ENCODE measurements at regions not wholly inside any gene's neighbourhood (a gene's known extent, or its start where the extent isn't known, plus 50 kb on each side); places are given as distances from the start of the nearest gene placed in this dataset.

DNA sequence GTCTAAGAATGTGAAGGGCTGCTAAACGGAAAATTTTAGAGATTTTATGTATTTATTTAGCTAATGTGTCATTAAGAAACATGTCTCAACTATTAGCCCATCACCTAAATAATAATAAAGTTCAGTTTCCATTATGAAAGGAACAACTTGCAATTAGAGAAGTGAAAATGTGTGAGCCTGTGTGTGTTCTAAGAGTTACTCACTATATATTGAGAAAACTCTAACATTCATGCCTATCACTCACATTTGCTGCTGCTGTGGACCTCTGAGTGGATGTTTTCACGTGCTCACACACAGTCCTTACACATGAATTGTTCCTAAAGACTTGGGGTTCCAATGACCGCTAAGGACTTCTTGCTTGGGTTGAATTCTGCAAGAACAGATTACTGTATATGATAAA is 364.0 kb downstream of the TMA16 start:
- DNase-seq (ENCODE audit: extremely low read depth, low read depth, low spot score) = no peak

DNA sequence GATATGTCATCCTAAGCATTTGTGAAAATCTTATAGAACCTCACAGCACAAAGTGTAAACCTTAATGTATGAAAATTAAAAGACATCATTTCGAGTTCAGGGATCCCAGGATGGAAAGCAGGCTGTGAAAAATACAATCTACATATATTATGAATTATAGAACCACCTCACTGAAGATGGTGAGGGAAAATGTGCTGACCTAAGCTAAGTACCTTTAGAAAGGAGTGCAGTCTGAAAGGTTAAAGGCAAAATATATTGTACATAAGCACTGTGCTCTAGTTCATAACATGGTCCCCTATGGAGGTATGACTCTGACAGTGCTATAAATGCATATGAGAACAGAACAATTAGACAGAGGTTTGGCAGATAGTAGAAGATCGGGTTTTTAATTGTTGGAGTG is 368.6 kb downstream of the TMA16 start:
- DNase-seq (ENCODE audit: extremely low read depth, low read depth, low spot score) = no peak

GRCh38 chr4:163865010-163865409 is 370.5 kb downstream of the TMA16 start:
- DNase-seq (ENCODE audit: extremely low read depth, low read depth, low spot score) = no peak

DNA sequence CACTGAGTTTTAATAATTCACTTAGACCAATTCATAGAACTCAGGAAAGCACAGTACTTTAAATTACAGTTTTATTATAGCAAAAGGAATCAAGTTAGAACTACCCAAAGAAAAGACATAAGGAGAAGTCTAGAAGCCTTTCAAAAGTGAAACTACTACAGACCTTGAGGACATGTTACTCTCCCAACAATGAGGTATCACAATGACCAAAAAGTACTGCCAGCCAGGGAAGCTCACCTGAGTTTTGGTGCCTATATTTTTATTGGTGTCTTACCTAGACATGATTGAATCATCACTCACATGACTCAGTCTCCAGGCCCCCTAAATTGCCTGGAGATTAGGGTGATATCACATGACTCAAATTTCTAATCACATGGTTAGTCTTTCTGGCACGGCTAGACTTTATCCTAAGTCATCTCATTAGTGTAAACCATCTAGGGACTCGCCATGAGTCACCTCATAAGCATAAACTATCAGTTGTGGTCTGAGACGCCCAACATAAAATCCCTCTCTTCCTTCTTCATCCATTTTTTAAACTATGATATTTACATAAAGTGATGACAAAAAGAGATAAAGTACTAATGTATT is 372.3 kb downstream of the TMA16 start:
- no peak for DNase-seq (ENCODE audit: extremely low read depth, low read depth, low spot score)

GRCh38 chr4:163868445-163868844 is 374.0 kb downstream of the TMA16 start:
- no peak for DNase-seq (ENCODE audit: extremely low read depth, low read depth, low spot score)

GRCh38 chr4:163871078-163871477 is 376.6 kb downstream of the TMA16 start:
- DNase-seq (ENCODE audit: extremely low read depth, low read depth, low spot score) = no peak

GRCh38 chr4:163875327-163875726 is 380.8 kb downstream of the TMA16 start:
- DNase-seq (ENCODE audit: extremely low read depth, low read depth, low spot score) = no peak

- DNase-seq (ENCODE audit: extremely low read depth, low read depth, low spot score) = no peak
These were observed 384.0 kb downstream of the TMA16 start for GRCh38 chr4:163878336-163879121.

DNA sequence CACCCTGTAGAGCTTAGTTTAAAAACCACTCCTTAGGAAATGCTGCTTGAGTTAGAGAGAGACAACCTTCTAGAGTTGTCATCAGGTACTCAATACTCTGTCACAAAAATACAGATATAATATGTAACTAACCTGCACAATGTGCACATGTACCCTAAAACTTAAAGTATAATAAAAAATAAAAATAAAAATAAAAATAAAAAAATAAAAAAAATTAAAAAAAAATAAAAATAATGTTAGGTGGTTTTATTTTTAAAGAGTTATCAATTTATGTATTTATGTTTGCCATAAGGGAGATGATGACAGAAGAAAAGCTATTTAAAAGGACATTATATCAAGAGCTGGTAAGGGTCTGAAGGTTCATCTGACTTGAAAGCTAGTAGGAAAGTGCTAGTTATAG is 397.9 kb downstream of the TMA16 start:
- DNase-seq (ENCODE audit: extremely low read depth, low read depth, low spot score) = no peak

- DNase-seq (ENCODE audit: extremely low read depth, low read depth, low spot score) = no peak
These were observed 401.0 kb downstream of the TMA16 start for GRCh38 chr4:163895378-163896005.

GRCh38 chr4:163901319-163901718 is 406.8 kb downstream of the TMA16 start:
- DNase-seq (ENCODE audit: extremely low read depth, low read depth, low spot score) = no peak

GRCh38 chr4:163902417-163902816 is 407.9 kb downstream of the TMA16 start:
- DNase-seq (ENCODE audit: extremely low read depth, low read depth, low spot score) = no peak

- DNase-seq (ENCODE audit: extremely low read depth, low read depth, low spot score) = no peak
These were observed 417.4 kb downstream of the TMA16 start for GRCh38 chr4:163911891-163912290.

- no peak for DNase-seq (ENCODE audit: extremely low read depth, low read depth, low spot score)
These were observed 419.1 kb downstream of the TMA16 start for GRCh38 chr4:163913571-163913970.

GRCh38 chr4:163915896-163916295 is 421.4 kb downstream of the TMA16 start:
- no peak for DNase-seq (ENCODE audit: extremely low read depth, low read depth, low spot score)

- DNase-seq (ENCODE audit: extremely low read depth, low read depth, low spot score) = no peak
These were observed 425.9 kb downstream of the TMA16 start for GRCh38 chr4:163920426-163920825.

GRCh38 chr4:163922302-163922701 is 427.8 kb downstream of the TMA16 start:
- DNase-seq (ENCODE audit: extremely low read depth, low read depth, low spot score) = no peak

GRCh38 chr4:163923092-163923491 is 428.6 kb downstream of the TMA16 start:
- DNase-seq (ENCODE audit: extremely low read depth, low read depth, low spot score) = no peak

DNA sequence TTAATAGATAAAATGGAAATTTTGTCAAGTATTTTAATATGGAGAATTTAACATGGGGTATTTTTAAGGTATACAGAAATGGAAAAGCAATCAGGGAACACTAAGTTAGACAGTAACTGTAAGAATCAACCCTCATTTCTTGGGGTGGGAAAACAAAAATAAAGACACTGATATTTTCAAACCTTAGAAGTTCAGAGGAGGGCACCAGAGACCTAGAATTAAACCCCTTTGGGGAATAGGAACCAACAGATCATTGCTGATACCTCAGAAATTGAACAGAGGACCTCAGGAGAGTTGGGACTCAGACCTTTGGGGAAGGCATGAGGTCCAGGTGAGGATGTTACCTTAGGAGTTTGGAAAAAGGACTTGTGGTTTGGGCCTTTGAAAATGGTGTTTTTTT is 435.6 kb downstream of the TMA16 start:
- no peak for DNase-seq (ENCODE audit: extremely low read depth, low read depth, low spot score)

DNA sequence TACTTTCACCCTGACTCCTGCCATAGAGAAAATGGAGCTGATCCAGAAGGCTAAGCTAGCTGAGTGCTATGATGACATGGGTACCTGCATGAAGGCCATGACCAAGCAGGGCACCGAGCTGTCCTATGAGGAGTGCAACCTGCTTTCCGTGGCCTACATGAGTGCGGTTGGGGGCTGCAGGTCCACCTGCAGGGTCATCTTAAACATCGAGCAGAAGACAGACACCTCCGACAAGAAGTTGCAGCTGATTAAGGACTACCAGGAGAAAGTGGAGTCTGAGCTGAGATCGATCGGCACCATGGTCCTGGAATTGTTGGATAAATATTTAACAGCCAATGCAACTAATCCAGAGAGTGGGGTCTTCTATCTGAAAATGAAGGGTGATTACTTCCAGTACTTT is 438.0 kb downstream of the TMA16 start:
- no peak for DNase-seq (ENCODE audit: extremely low read depth, low read depth, low spot score)

- DNase-seq (ENCODE audit: extremely low read depth, low read depth, low spot score) = no peak
These were observed 445.1 kb downstream of the TMA16 start for GRCh38 chr4:163939597-163939996.

- DNase-seq (ENCODE audit: extremely low read depth, low read depth, low spot score) = no peak
These were observed 446.9 kb downstream of the TMA16 start for GRCh38 chr4:163941221-163941905.

All from glomerular endothelial cell (primary cell).